HFFc6 (cell line): ENCODE measurements at regions not wholly inside any gene's neighbourhood (a gene's known extent, or its start where the extent isn't known, plus 50 kb on each side); places are given as distances from the start of the nearest gene placed in this dataset.

Experiments
- DNase-seq: peaks from one replicate; pipeline ENCODE4 v3.0.0-alpha.2; 2018
- H3K27ac Mint-ChIP-seq: 2 replicates; pipeline ENCODE4 v1.8.0; 2020; ENCODE audit warnings: mild to moderate bottlenecking, mixed read lengths
- H3K27me3 Mint-ChIP-seq: 2 replicates; pipeline ENCODE4 v1.8.0; 2021; ENCODE audit warnings: mild to moderate bottlenecking, moderate library complexity, mixed read lengths; ENCODE audit not compliant: insufficient read depth
- H3K36me3 Mint-ChIP-seq: 2 replicates; pipeline ENCODE4 v1.8.0; 2021; ENCODE audit warnings: low read depth, mixed read lengths
- H3K4me1 Mint-ChIP-seq: 2 replicates; pipeline ENCODE4 v1.8.0; 2020; ENCODE audit warnings: low read depth, mixed read lengths
- H3K4me3 Mint-ChIP-seq: 2 replicates; pipeline ENCODE4 v1.8.0; 2020; ENCODE audit warnings: mild to moderate bottlenecking, moderate library complexity, mixed read lengths
- H3K9me3 Mint-ChIP-seq: 2 replicates; pipeline ENCODE4 v1.8.0; 2020; ENCODE audit warnings: mild to moderate bottlenecking, mixed read lengths
- TF ChIP-seq, protein P1 (sequence below): fragments of 200-600 bp; sonication (generic); IDR thresholded peaks from 2 replicates; pipeline ENCODE4 v1.5.0; 2021; ENCODE audit warnings: antibody characterized with exemption, mild to moderate bottlenecking

GRCh38 chr10:110434489-110435096 lies 63.1 kb upstream of the DUSP5 start:
- Mint-ChIP-seq H3K4me1 (peaks cover 14% of the 10 kb centered on the region), H3K27me3 (no peaks in the 10 kb centered on the region; the same call in 1 of the 2 replicates), H3K36me3 (peaks cover 8% of the 10 kb centered on the region), H3K27ac (no peak overlapping the region), H3K9me3 (no peaks in the 10 kb centered on the region), H3K4me3 (no peak overlapping the region)
- DNase-seq, result no peak
- TF ChIP-seq, protein P1, sequence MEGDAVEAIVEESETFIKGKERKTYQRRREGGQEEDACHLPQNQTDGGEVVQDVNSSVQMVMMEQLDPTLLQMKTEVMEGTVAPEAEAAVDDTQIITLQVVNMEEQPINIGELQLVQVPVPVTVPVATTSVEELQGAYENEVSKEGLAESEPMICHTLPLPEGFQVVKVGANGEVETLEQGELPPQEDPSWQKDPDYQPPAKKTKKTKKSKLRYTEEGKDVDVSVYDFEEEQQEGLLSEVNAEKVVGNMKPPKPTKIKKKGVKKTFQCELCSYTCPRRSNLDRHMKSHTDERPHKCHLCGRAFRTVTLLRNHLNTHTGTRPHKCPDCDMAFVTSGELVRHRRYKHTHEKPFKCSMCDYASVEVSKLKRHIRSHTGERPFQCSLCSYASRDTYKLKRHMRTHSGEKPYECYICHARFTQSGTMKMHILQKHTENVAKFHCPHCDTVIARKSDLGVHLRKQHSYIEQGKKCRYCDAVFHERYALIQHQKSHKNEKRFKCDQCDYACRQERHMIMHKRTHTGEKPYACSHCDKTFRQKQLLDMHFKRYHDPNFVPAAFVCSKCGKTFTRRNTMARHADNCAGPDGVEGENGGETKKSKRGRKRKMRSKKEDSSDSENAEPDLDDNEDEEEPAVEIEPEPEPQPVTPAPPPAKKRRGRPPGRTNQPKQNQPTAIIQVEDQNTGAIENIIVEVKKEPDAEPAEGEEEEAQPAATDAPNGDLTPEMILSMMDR, result no peak

DNA sequence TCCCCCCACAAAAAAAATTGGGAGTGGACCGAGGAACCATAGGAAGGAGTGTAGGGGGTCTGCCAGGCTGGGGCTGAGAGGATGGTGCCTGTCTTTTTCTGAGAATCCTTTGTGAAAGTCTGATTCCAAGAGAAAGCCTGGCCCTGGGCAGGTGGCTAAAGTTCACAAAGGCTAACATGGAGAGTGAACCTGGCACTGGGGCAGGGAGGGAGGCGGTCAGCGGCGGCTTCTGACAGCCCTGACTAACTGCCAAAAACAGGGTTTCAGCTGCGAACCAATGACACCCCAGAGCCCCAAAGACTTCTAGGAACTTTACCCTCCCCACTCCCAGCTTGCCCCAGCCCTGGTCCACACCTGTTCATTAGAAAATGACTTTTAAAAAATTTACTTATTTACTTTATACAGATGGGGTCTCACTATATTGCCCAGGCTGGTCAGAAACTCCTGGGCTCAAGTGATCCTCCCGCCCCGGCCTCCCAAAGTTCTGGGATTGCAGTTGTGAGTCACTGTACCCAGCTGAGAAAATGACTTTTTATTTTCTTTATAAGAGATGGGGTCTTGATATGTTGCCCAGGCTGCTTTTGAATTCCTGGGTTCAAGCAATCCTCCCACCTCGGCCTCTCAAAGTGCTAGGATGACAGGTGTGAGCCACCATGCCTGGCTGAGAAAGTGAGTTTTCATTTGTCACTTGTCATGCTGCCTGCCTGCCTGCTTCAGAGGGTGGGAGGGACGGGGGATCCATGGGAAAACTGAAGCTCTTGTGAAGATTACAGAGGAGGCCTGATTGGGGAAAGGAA lies 61.0 kb upstream of the DUSP5 start:
- TF ChIP-seq, protein P1, result no peak
- H3K4me3 Mint-ChIP-seq, result no peak overlapping the region
- peaks cover 8% of the 10 kb centered on the region for H3K4me1 Mint-ChIP-seq
- no peak overlapping the region for H3K27ac Mint-ChIP-seq
- no peaks in the 10 kb centered on the region for H3K9me3 Mint-ChIP-seq
- no peaks in the 10 kb centered on the region for H3K27me3 Mint-ChIP-seq
- DNase-seq, result no peak
- peaks cover 8% of the 10 kb centered on the region for H3K36me3 Mint-ChIP-seq

- H3K4me1 Mint-ChIP-seq, result peaks cover 8% of the 10 kb centered on the region; the same call in 1 of the 2 replicates
Measured at GRCh38 chr10:110437351-110437605, 60.4 kb upstream of the DUSP5 start.

GRCh38 chr10:110437761-110438341 lies 59.9 kb upstream of the DUSP5 start:
- Mint-ChIP-seq H3K27me3 (no peaks in the 10 kb centered on the region), H3K4me3 (no peak overlapping the region), H3K27ac (no peak overlapping the region), H3K4me1 (peaks cover 8% of the 10 kb centered on the region; the same call in 1 of the 2 replicates), H3K36me3 (peaks cover 6% of the 10 kb centered on the region), H3K9me3 (no peaks in the 10 kb centered on the region)
- DNase-seq, result no peak
- TF ChIP-seq, protein P1, result no peak

More at GRCh38 chr10:110437351-110437605, 60.4 kb upstream of the DUSP5 start:
- H3K4me3 Mint-ChIP-seq, result no peak overlapping the region
- TF ChIP-seq, protein P1, result no peak
- no peak for DNase-seq
- no peaks in the 10 kb centered on the region for H3K27me3 Mint-ChIP-seq
- no peak overlapping the region for H3K27ac Mint-ChIP-seq
- peaks cover 8% of the 10 kb centered on the region for H3K36me3 Mint-ChIP-seq
- H3K9me3 Mint-ChIP-seq, result no peaks in the 10 kb centered on the region

- H3K36me3 Mint-ChIP-seq, result no peaks in the 10 kb centered on the region
- TF ChIP-seq, protein P1, result no peak
- H3K27me3 Mint-ChIP-seq, result peaks cover 3% of the 10 kb centered on the region; the same call in 1 of the 2 replicates
- no peaks in the 10 kb centered on the region for H3K9me3 Mint-ChIP-seq
- no peak overlapping the region for H3K4me3 Mint-ChIP-seq
- H3K4me1 Mint-ChIP-seq, result peaks cover 30% of the 10 kb centered on the region
- H3K27ac Mint-ChIP-seq, result no peak overlapping the region
- no peak for DNase-seq
Measured at GRCh38 chr10:110442746-110443145, 55.0 kb upstream of the DUSP5 start.
